ENCODE measurements at regions not wholly inside any gene's neighbourhood (a gene's known extent, or its start where the extent isn't known, plus 50 kb on each side); places are given as distances from the start of the nearest gene placed in this dataset.

DNA sequence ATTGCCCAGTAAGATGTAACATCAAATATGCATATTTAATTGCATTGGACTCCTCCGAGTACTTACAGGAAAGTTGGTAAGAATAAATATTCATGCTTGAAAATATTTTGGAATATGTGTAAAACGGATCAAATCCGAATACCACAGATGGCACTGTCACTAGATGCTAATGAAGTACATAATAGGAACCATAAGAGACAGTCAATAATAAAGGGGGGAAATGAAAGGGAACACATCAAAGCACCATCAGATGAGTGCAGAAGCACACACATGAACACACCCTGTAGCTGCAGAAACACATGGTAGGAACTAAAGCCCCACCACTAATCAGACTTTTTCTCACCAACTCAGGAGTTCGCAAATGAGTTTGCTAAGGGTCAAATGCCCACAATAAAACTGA lies 52.2 kb upstream of the PAGE5 start:
- no peak for DNase-seq
- H3K4me3 ChIP-seq = no peak overlapping the region
- WGBS, 4 donors = 73 to 96% (median 84%) methylated on average over 4 of the region's 4 CpGs
- ATAC-seq = no peak
- intact Hi-C loops (cut with DNase I) = loop anchor here in 3 of 10 donors (10.0 kb wide), 3 partner anchors 157 to 1123 kb away; partner anchors contain the start of gene PHF8 (in 1 of the 3)
- TF ChIP-seq POLR2A (IDR thresholded peaks at IDR 0.05) = no peak
- TF ChIP-seq, protein P1, sequence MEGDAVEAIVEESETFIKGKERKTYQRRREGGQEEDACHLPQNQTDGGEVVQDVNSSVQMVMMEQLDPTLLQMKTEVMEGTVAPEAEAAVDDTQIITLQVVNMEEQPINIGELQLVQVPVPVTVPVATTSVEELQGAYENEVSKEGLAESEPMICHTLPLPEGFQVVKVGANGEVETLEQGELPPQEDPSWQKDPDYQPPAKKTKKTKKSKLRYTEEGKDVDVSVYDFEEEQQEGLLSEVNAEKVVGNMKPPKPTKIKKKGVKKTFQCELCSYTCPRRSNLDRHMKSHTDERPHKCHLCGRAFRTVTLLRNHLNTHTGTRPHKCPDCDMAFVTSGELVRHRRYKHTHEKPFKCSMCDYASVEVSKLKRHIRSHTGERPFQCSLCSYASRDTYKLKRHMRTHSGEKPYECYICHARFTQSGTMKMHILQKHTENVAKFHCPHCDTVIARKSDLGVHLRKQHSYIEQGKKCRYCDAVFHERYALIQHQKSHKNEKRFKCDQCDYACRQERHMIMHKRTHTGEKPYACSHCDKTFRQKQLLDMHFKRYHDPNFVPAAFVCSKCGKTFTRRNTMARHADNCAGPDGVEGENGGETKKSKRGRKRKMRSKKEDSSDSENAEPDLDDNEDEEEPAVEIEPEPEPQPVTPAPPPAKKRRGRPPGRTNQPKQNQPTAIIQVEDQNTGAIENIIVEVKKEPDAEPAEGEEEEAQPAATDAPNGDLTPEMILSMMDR (IDR thresholded peaks at IDR 0.05) = no peak
- H3K9me3 ChIP-seq = no peaks in the 10 kb centered on the region
- no peaks in the 10 kb centered on the region for H3K4me1 ChIP-seq
- H3K36me3 ChIP-seq = no peaks in the 10 kb centered on the region
- H3K27me3 ChIP-seq = peaks cover 0 to 16% (median 0%) of the 10 kb centered on the region in 9 donors
- H3K27ac ChIP-seq = no peak overlapping the region

GRCh38 chrX:55169782-55170181 lies 50.4 kb upstream of the PAGE5 start:
- no peak overlapping the region for H3K27ac ChIP-seq
- intact Hi-C loops (cut with DNase I) = loop anchor here in 3 of 10 donors (10.0 kb wide), 3 partner anchors 155 to 1125 kb away; partner anchors contain the start of gene PHF8 (in 1 of the 3)
- DNase-seq = no peak
- peaks cover 0 to 3% (median 0%) of the 10 kb centered on the region in 12 donors for H3K9me3 ChIP-seq
- H3K27me3 ChIP-seq = peaks cover 0 to 16% (median 0%) of the 10 kb centered on the region in 9 donors
- ATAC-seq = no peak
- no peak overlapping the region for H3K4me3 ChIP-seq
- H3K4me1 ChIP-seq = no peaks in the 10 kb centered on the region
- no peaks in the 10 kb centered on the region for H3K36me3 ChIP-seq
- no peak for TF ChIP-seq POLR2A (IDR thresholded peaks at IDR 0.05)
- TF ChIP-seq, protein P1 (IDR thresholded peaks at IDR 0.05) = no peak

All from heart left ventricle (tissue), 16 donors.